K562 (cell line): ENCODE measurements at regions not wholly inside any gene's neighbourhood (a gene's known extent, or its start where the extent isn't known, plus 50 kb on each side); places are given as distances from the start of the nearest gene placed in this dataset.

Experiments used
- ATAC-seq: fragments of 200-7000 bp; cut with Tn5 transposase; 3 replicates; pipeline ENCODE4 v1.9.1; 2020; ENCODE audit warnings: moderate library complexity
- BruUV-seq: library from RNA; stranded (reverse); fragments of 400-500 nt; replicated peaks from 2 replicates; lab custom pipeline; 2021; lab: Mats Ljungman, UMichigan
- CTCF ChIA-PET: fragments of 300-600 bp; formaldehyde crosslinking; extraction: SDS; loops from one replicate; lab custom pipeline; 2021; ENCODE audit warnings: low intra/inter-chr PET ratio; lab: Yijun Ruan, JAX
- POLR2A ChIA-PET: fragments of 300-600, 350-650 bp; sonication (Branson Sonifier 250); formaldehyde crosslinking; extraction: SDS; loops from one replicate; lab custom pipeline; 2021; ENCODE audit warnings: antibody characterized with exemption, inconsistent platforms; lab: Yijun Ruan, JAX
- DNase-seq, 4 experiments: peaks; one replicate each; pipeline versions ENCODE4 v3.0.0 to v3.0.0-alpha.2; 2011 to 2018; ENCODE audit warnings: low spot score in 3 of 4, mixed read lengths in 3 of 4; ENCODE audit errors: extremely low read depth in 1 of 4
- FAIRE-seq: peaks from 2 replicates; lab custom pipeline; 2011; peaks lifted over from hg19 to GRCh38; lab: Jason Lieb, UNC
- H2AFZ ChIP-seq: 2 replicates; pipeline ENCODE4 v1.6.0; 2011; ENCODE audit warnings: low read depth, low read length, control low read depth, inconsistent platforms
- H3K27ac ChIP-seq: fragments of 200-600 bp; 3 replicates; pipeline ENCODE4 v1.8.0; 2011; ENCODE audit warnings: low read depth, mild to moderate bottlenecking, control low read depth, inconsistent platforms, low read length, moderate library complexity, mixed read lengths; ENCODE audit errors: extremely low read depth
- H3K27me3 ChIP-seq, 2 experiments: fragments of 300-600 bp in 1 of 2; 2 replicates in 1 of 2; 3 replicates in 1 of 2; pipeline versions ENCODE4 v1.6.0 to v1.8.0; 2011; ENCODE audit warnings: inconsistent platforms in 2 of 2, low read length in 2 of 2, mild to moderate bottlenecking in 1 of 2, mixed read lengths in 1 of 2, moderate library complexity in 1 of 2; ENCODE audit not compliant: control insufficient read depth in 2 of 2, insufficient read depth in 2 of 2
- H3K36me3 ChIP-seq: fragments of 300-600 bp; 3 replicates; pipeline ENCODE4 v1.8.0; 2011; ENCODE audit warnings: mild to moderate bottlenecking, low read length, inconsistent platforms; ENCODE audit not compliant: control insufficient read depth, insufficient read depth
- H3K4me1 ChIP-seq, 2 experiments: fragments of 200-600 bp in 1 of 2; replicated peaks in 1 of 2; 2 replicates in 1 of 2; 3 replicates in 1 of 2; pipeline versions ENCODE4 v1.5.1 to v1.8.0; 2011; ENCODE audit warnings: inconsistent platforms in 2 of 2, low read length in 2 of 2, mild to moderate bottlenecking in 1 of 2, mixed read lengths in 1 of 2, moderate library complexity in 1 of 2; ENCODE audit not compliant: control insufficient read depth in 2 of 2, insufficient read depth in 2 of 2
- H3K4me2 ChIP-seq: 2 replicates; pipeline ENCODE4 v1.6.1; 2011; ENCODE audit warnings: low read length, control low read depth, inconsistent platforms, mixed read lengths; ENCODE audit not compliant: insufficient read depth
- H3K4me3 ChIP-seq: fragments of 200-600 bp; sonication (generic), shearing (Covaris generic); 2 replicates; pipeline ENCODE4 v1.5.1; 2016; ENCODE audit warnings: control low read depth, inconsistent platforms
- H3K79me2 ChIP-seq: fragments of 200-600 bp; 3 replicates; pipeline ENCODE4 v1.8.0; 2011; ENCODE audit warnings: low read length, inconsistent platforms; ENCODE audit not compliant: control insufficient read depth, insufficient read depth
- H3K9ac ChIP-seq, 2 experiments: 2 replicates each; pipeline versions ENCODE4 v1.6.0 to v1.6.1; 2011; ENCODE audit warnings: low read depth in 2 of 2, low read length in 2 of 2, control low read depth in 1 of 2, inconsistent platforms in 1 of 2, mild to moderate bottlenecking in 1 of 2, mixed read lengths in 1 of 2; ENCODE audit not compliant: insufficient read depth in 1 of 2
- H3K9me1 ChIP-seq: one replicate; pipeline ENCODE4 v1.6.0; 2011; ENCODE audit warnings: inconsistent platforms, mild to moderate bottlenecking, low read length, moderate library complexity; ENCODE audit not compliant: control insufficient read depth, insufficient read depth
- H3K9me3 ChIP-seq: replicated peaks from 2 replicates; pipeline ENCODE4 v1.5.1; 2011; ENCODE audit warnings: low read depth, low read length, inconsistent platforms; ENCODE audit not compliant: control insufficient read depth, insufficient read depth
- H4K20me1 ChIP-seq: replicated peaks from 2 replicates; pipeline ENCODE4 v1.6.1; 2011; ENCODE audit warnings: low read length, inconsistent platforms, mixed read lengths; ENCODE audit not compliant: control insufficient read depth, insufficient read depth
- ARID2 ChIP-seq: fragments of 450-650 bp; IDR thresholded peaks from 2 replicates; pipeline ENCODE4 v1.6.1; 2017; ENCODE audit warnings: antibody characterized with exemption, mild to moderate bottlenecking
- CBFA2T2 ChIP-seq: fragments of 450-650 bp; conservative IDR thresholded peaks from 2 replicates; pipeline ENCODE4 v1.6.1; 2017; ENCODE audit warnings: mild to moderate bottlenecking
- CBX2 ChIP-seq: fragments of 200-600 bp; sonication (generic); IDR thresholded peaks from one replicate; pipeline ENCODE4 v1.6.1; 2012; ENCODE audit warnings: mild to moderate bottlenecking, low read length, inconsistent platforms; ENCODE audit not compliant: insufficient read depth, poor library complexity, severe bottlenecking
- ESRRB ChIP-seq: fragments of 250-450 bp; sonication (Bioruptor Pico); IDR thresholded peaks from 2 replicates; pipeline ENCODE4 v1.5.0; 2020; ENCODE audit warnings: mild to moderate bottlenecking, moderate library complexity, borderline replicate concordance
- SAFB ChIP-seq: fragments of 200-400 bp; formaldehyde crosslinking; IDR thresholded peaks from 2 replicates; pipeline ENCODE4 v1.6.1; 2017; ENCODE audit warnings: low read depth, low read length, borderline replicate concordance
- SMAD3 ChIP-seq: fragments of 450-650 bp; formaldehyde crosslinking; conservative IDR thresholded peaks from 2 replicates; pipeline ENCODE4 v1.4.0; 2020; ENCODE audit warnings: mild to moderate bottlenecking
- TCFL5 ChIP-seq: fragments of 250-450 bp; sonication (Bioruptor Pico); conservative IDR thresholded peaks from 2 replicates; pipeline ENCODE4 v1.6.1; 2021; ENCODE audit warnings: mild to moderate bottlenecking, moderate library complexity, matching md5 sums
- YBX1 ChIP-seq: fragments of 450-650 bp; IDR thresholded peaks from 2 replicates; pipeline ENCODE4 v1.7.1; 2016; ENCODE audit warnings: mild to moderate bottlenecking
- ZBTB17 ChIP-seq: fragments of 450-650 bp; formaldehyde crosslinking; IDR thresholded peaks from 2 replicates; pipeline ENCODE4 v1.4.0; 2020; ENCODE audit warnings: mild to moderate bottlenecking
- ZNF41 ChIP-seq: fragments of 250-450 bp; sonication (Bioruptor Pico); conservative IDR thresholded peaks from 2 replicates; pipeline ENCODE4 v1.4.0; 2020; ENCODE audit warnings: mild to moderate bottlenecking
- WGBS: fragments of 100-300 bp; shearing (Covaris generic); methylation state at CpG from one replicate; pipeline ENCODE4 v1.1.6; 2016; ENCODE audit warnings: low coverage, mixed read lengths; ENCODE audit not compliant: insufficient coverage; ENCODE audit errors: missing lambda C conversion rate; 5-methylcytosine and 5-hydroxymethylcytosine counted together
- in situ Hi-C: fragments of 300-500 bp; cut with MboI; formaldehyde crosslinking; loops from 4 replicates; pipeline ENCODE4 v1.15.0; 2018; ENCODE audit warnings: inconsistent platforms, mixed read lengths
- intact Hi-C: fragments of 100-400 bp; cut with micrococcal nuclease; formaldehyde crosslinking; loops from 2 replicates; pipeline ENCODE4 v1.14.2; 2022
- TF ChIP-seq, protein P1 (sequence below): IDR thresholded peaks from 3 replicates; pipeline ENCODE4 v1.6.1; 2011; ENCODE audit warnings: borderline replicate concordance, mild to moderate bottlenecking; ENCODE audit not compliant: insufficient read length, insufficient read depth
- TF ChIP-seq, protein P2 (sequence below): sonication (generic); formaldehyde crosslinking; IDR thresholded peaks from 2 replicates; pipeline ENCODE4 v1.9.0; 2022; ENCODE audit warnings: mild to moderate bottlenecking, missing genetic modification reagents
- TF ChIP-seq, protein P3 (sequence below): sonication (generic); formaldehyde crosslinking; IDR thresholded peaks from 2 replicates; pipeline ENCODE4 v1.8.0; 2022; ENCODE audit warnings: missing genetic modification reagents, mild to moderate bottlenecking, moderate library complexity, borderline replicate concordance

DNA sequence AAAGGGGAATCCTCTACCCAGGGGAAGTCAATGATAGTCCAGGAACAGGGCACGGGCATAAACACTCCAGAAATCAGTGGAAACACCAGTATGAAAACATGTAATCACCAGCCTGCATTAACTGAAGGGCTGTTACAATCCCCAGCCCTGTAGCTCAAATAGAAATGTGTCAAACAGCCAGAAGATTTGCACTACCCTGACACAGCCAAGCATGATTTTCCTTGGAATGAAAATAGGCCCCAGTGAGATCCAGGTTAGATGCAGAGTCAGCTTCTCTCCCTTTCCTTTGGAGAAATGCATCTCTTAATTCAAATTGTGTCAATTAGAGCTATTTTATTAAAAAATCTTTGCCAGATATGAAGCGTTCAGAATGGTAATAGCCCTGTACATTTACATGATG is 158.1 kb downstream of the RPS29 start (continued):
- TF ChIP-seq, protein P1, sequence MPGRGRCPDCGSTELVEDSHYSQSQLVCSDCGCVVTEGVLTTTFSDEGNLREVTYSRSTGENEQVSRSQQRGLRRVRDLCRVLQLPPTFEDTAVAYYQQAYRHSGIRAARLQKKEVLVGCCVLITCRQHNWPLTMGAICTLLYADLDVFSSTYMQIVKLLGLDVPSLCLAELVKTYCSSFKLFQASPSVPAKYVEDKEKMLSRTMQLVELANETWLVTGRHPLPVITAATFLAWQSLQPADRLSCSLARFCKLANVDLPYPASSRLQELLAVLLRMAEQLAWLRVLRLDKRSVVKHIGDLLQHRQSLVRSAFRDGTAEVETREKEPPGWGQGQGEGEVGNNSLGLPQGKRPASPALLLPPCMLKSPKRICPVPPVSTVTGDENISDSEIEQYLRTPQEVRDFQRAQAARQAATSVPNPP = no peak
- no peak for TF ChIP-seq YBX1
- TF ChIP-seq SMAD3 = no peak
- no peak for TF ChIP-seq CBFA2T2
- TF ChIP-seq CBX2 = no peak

DNA sequence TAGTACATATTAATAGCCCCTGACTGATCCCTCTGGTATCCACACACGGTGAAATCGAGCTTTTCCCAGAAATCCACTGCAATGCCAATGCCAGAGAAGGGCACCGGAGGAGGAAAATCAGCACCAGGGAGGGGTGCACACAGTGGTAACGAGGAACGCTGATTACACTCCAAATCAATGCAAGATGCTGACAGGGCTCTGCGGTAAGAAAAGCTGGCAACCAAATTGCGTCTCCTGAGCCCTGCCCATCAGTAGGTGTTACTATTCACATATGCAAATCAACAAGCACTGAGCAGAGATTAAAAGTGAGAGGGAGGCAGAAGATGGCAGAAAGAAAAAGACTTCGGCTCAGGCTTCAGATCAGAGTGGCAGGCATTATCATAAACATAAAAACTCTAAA is 159.1 kb downstream of the RPS29 start:
- Histone ChIP-seq H3K9ac (no peak overlapping the region), H3K4me2 (no peak overlapping the region), H3K9me3 (no peaks in the 10 kb centered on the region), H3K27me3 (no peaks in the 10 kb centered on the region), H2AFZ (no peak overlapping the region), H3K27ac (no peak overlapping the region), H3K79me2 (no peaks in the 10 kb centered on the region), H4K20me1 (no peaks in the 10 kb centered on the region), H3K9me1 (no peaks in the 10 kb centered on the region), H3K4me3 (no peak overlapping the region), H3K4me1 (no peaks in the 10 kb centered on the region), H3K36me3 (no peaks in the 10 kb centered on the region)
- in situ Hi-C loops = no loop called here
- ChIA-PET POLR2A (no interaction called here), CTCF (no interaction called here)
- WGBS = 2% methylated on average over 8 of the region's 8 CpGs
- DNase-seq = no peak
- TF ChIP-seq YBX1 = no peak
- TF ChIP-seq ARID2 = no peak
- TF ChIP-seq, protein P2, sequence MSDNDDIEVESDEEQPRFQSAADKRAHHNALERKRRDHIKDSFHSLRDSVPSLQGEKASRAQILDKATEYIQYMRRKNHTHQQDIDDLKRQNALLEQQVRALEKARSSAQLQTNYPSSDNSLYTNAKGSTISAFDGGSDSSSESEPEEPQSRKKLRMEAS (CRISPR knock-in tag) = no peak
- no peak for TF ChIP-seq ZNF41
- TF ChIP-seq SAFB = no peak
- TF ChIP-seq ZBTB17 (CRISPR knock-in tag) = no peak
- TF ChIP-seq, protein P3, sequence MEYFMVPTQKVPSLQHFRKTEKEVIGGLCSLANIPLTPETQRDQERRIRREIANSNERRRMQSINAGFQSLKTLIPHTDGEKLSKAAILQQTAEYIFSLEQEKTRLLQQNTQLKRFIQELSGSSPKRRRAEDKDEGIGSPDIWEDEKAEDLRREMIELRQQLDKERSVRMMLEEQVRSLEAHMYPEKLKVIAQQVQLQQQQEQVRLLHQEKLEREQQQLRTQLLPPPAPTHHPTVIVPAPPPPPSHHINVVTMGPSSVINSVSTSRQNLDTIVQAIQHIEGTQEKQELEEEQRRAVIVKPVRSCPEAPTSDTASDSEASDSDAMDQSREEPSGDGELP (CRISPR knock-in tag) = no peak
- TF ChIP-seq TCFL5 = no peak
- no peak for TF ChIP-seq ESRRB (CRISPR knock-in tag)
- no peak for FAIRE-seq
- ATAC-seq = no peak
- intact Hi-C loops = no loop called here
- BruUV-seq = no TSS peak
